HG03139 (cell line): ENCODE measurements at regions not wholly inside any gene's neighbourhood (a gene's known extent, or its start where the extent isn't known, plus 50 kb on each side); places are given as distances from the start of the nearest gene placed in this dataset.
"Not testable (repeated sequence)": the region's sequence is repeated elsewhere in the genome, so short reads cannot be mapped to it uniquely, and the experiment has no call there.

Source experiments
- ATAC-seq: cut with Tn5 transposase; IDR thresholded peaks from one replicate; pipeline ENCODE4 v1.9.1; 2021; ENCODE audit not compliant: unreplicated experiment

- ATAC-seq = no peak
Observed at GRCh38 chr1:190809312-190809711, 331.6 kb upstream of the BRINP3 start.

- no peak for ATAC-seq
Observed at GRCh38 chr1:190812996-190813395, 335.3 kb upstream of the BRINP3 start.

- no peak for ATAC-seq
Observed at GRCh38 chr1:190832511-190832910, 354.8 kb upstream of the BRINP3 start.

- ATAC-seq = no peak
Observed at GRCh38 chr1:190835658-190836057, 358.0 kb upstream of the BRINP3 start.

- ATAC-seq = not testable (repeated sequence)
Observed at GRCh38 chr1:190837200-190837599, 359.5 kb upstream of the BRINP3 start.

- ATAC-seq = no peak
Observed at GRCh38 chr1:190837888-190838287, 360.2 kb upstream of the BRINP3 start.

GRCh38 chr1:190847166-190847565 lies 369.5 kb upstream of the BRINP3 start:
- ATAC-seq = no peak

- no peak for ATAC-seq
Observed at GRCh38 chr1:190849346-190849745, 371.7 kb upstream of the BRINP3 start.

GRCh38 chr1:190852611-190853010 lies 374.9 kb upstream of the BRINP3 start:
- no peak for ATAC-seq

- ATAC-seq = no peak
Observed at GRCh38 chr1:190858140-190858539, 380.5 kb upstream of the BRINP3 start.

GRCh38 chr1:190864013-190864641 lies 386.5 kb upstream of the BRINP3 start:
- no peak for ATAC-seq

GRCh38 chr1:190880352-190880751 lies 402.7 kb upstream of the BRINP3 start:
- no peak for ATAC-seq

- ATAC-seq = no peak
Observed at GRCh38 chr1:190881064-190881463, 403.4 kb upstream of the BRINP3 start.

GRCh38 chr1:190897233-190897632 lies 419.6 kb upstream of the BRINP3 start:
- no peak for ATAC-seq

GRCh38 chr1:190904091-190904695 lies 426.5 kb upstream of the BRINP3 start:
- no peak for ATAC-seq

GRCh38 chr1:190906206-190906725 lies 428.6 kb upstream of the BRINP3 start:
- ATAC-seq = no peak

- no peak for ATAC-seq
Observed at GRCh38 chr1:190908246-190908645, 430.6 kb upstream of the BRINP3 start.

- no peak for ATAC-seq
Observed at GRCh38 chr1:190908691-190909090, 431.0 kb upstream of the BRINP3 start.

- no peak for ATAC-seq
Observed at GRCh38 chr1:190935925-190936324, 458.3 kb upstream of the BRINP3 start.

GRCh38 chr1:190936337-190936736 lies 458.7 kb upstream of the BRINP3 start:
- ATAC-seq = no peak

- no peak for ATAC-seq
Observed at GRCh38 chr1:190940951-190941350, 463.3 kb upstream of the BRINP3 start.

- no peak for ATAC-seq
Observed at GRCh38 chr1:190942475-190942874, 464.8 kb upstream of the BRINP3 start.

GRCh38 chr1:190943722-190944121 lies 466.1 kb upstream of the BRINP3 start:
- ATAC-seq = not testable (repeated sequence)
